Keratinocyte (primary cell): ENCODE measurements at regions not wholly inside any gene's neighbourhood (a gene's known extent, or its start where the extent isn't known, plus 50 kb on each side); places are given as distances from the start of the nearest gene placed in this dataset.

Experiments used
- DNase-seq: peaks from one replicate; pipeline ENCODE4 v3.0.0-alpha.2; 2011; ENCODE audit warnings: low read depth, missing footprints, low spot score
- FAIRE-seq: peaks from 2 replicates; lab custom pipeline; 2011; peaks lifted over from hg19 to GRCh38; lab: Jason Lieb, UNC
- H2AFZ ChIP-seq: 2 replicates; pipeline ENCODE4 v1.6.0; 2012; ENCODE audit warnings: low read length, control low read depth, inconsistent platforms; ENCODE audit not compliant: control insufficient read depth
- H3K27ac ChIP-seq: 2 replicates; pipeline ENCODE4 v1.5.1; 2011; ENCODE audit warnings: low read length; ENCODE audit not compliant: control insufficient read depth, insufficient read depth
- H3K27me3 ChIP-seq: 3 replicates; pipeline ENCODE4 v1.6.0; 2011; ENCODE audit warnings: low read length; ENCODE audit not compliant: control insufficient read depth, insufficient read depth; ENCODE audit errors: extremely low read depth
- H3K36me3 ChIP-seq, 2 experiments: 2 replicates in 1 of 2; 3 replicates in 1 of 2; pipeline ENCODE4 v1.5.1; 2011; ENCODE audit warnings: low read length in 2 of 2, mild to moderate bottlenecking in 1 of 2; ENCODE audit not compliant: control insufficient read depth in 2 of 2, insufficient read depth in 2 of 2; ENCODE audit errors: extremely low read depth in 1 of 2
- H3K4me1 ChIP-seq: 3 replicates; pipeline ENCODE4 v1.5.1; 2011; ENCODE audit warnings: low read length; ENCODE audit not compliant: control insufficient read depth, insufficient read depth; ENCODE audit errors: extremely low read depth
- H3K4me2 ChIP-seq: 3 replicates; pipeline ENCODE4 v1.6.0; 2011; ENCODE audit warnings: low read depth, low read length; ENCODE audit not compliant: control insufficient read depth, insufficient read depth; ENCODE audit errors: extremely low read depth
- H3K4me3 ChIP-seq, 3 experiments: fragments of 200-600 bp in 1 of 3; sonication (generic) in 1 of 3; 2 replicates in 2 of 3; 3 replicates in 1 of 3; pipeline ENCODE4 v1.5.1; 2011 to 2016; ENCODE audit warnings: low read length in 3 of 3, mild to moderate bottlenecking in 3 of 3, control low read depth in 2 of 3, inconsistent platforms in 1 of 3, low read depth in 1 of 3, mixed read lengths in 1 of 3, mixed run types in 1 of 3, moderate library complexity in 1 of 3; ENCODE audit not compliant: control insufficient read depth in 2 of 3, insufficient read depth in 2 of 3; ENCODE audit errors: extremely low read depth in 1 of 3
- H3K79me2 ChIP-seq: 2 replicates; pipeline ENCODE4 v1.6.0; 2012; ENCODE audit warnings: low read length; ENCODE audit not compliant: control insufficient read depth, insufficient read depth
- H3K9ac ChIP-seq: 3 replicates; pipeline ENCODE4 v1.6.0; 2011; ENCODE audit warnings: low read length; ENCODE audit not compliant: control insufficient read depth, insufficient read depth; ENCODE audit errors: extremely low read depth
- H3K9me1 ChIP-seq: 3 replicates; pipeline ENCODE4 v1.6.0; 2011; ENCODE audit warnings: low read length; ENCODE audit not compliant: control insufficient read depth, insufficient read depth; ENCODE audit errors: extremely low read depth
- H3K9me3 ChIP-seq: 2 replicates; pipeline ENCODE4 v1.5.1; 2012; ENCODE audit warnings: low read depth, low read length; ENCODE audit not compliant: control insufficient read depth
- H4K20me1 ChIP-seq: 3 replicates; pipeline ENCODE4 v1.6.0; 2011; ENCODE audit warnings: low read length; ENCODE audit not compliant: control insufficient read depth, insufficient read depth; ENCODE audit errors: extremely low read depth
- CTCF ChIP-seq, 3 experiments: IDR thresholded peaks in 1 of 3; conservative IDR thresholded peaks in 1 of 3; optimal IDR thresholded peaks in 1 of 3; 2 replicates in 2 of 3; 3 replicates in 1 of 3; pipeline versions ENCODE3 to v1.5.1; 2011; ENCODE audit warnings: low read length in 3 of 3, mild to moderate bottlenecking in 3 of 3, moderate library complexity in 2 of 3, control low read depth in 1 of 3, inconsistent platforms in 1 of 3; ENCODE audit not compliant: insufficient read depth in 2 of 3; ENCODE audit errors: extremely low read depth in 1 of 3
- EZH2 ChIP-seq: IDR thresholded peaks from one replicate; pipeline ENCODE4 v1.6.1; 2012; ENCODE audit warnings: inconsistent platforms, mild to moderate bottlenecking, low read length, moderate library complexity
- dilution Hi-C: fragments of 300-500 bp; cut with MboI; formaldehyde crosslinking; loops from one replicate; pipeline ENCODE4 v1.7.0; 2020; ENCODE audit warnings: low sequenced_read_pairs; ENCODE audit not compliant: extremely low pct_ligation_motif_present

GRCh38 chr2:123738643-123739042 lies 286.4 kb upstream of the CNTNAP5 start:
- Histone ChIP-seq H3K9me1 (no peaks in the 10 kb centered on the region), H4K20me1 (no peaks in the 10 kb centered on the region), H3K4me1 (no peaks in the 10 kb centered on the region), H3K9me3 (no peaks in the 10 kb centered on the region), H3K9ac (no peak overlapping the region), H3K27ac (no peak overlapping the region), H2AFZ (no peak overlapping the region), H3K79me2 (no peaks in the 10 kb centered on the region), H3K4me3 (no peak overlapping the region), H3K27me3 (no peaks in the 10 kb centered on the region), H3K4me2 (no peak overlapping the region), H3K36me3 (no peaks in the 10 kb centered on the region)
- dilution Hi-C loops, result no loop called here
- FAIRE-seq (no peak), DNase-seq (no peak)
- TF ChIP-seq CTCF (optimal IDR thresholded peaks at IDR 0.05 in 1 of 3, IDR thresholded peaks at IDR 0.05 in 1 of 3, conservative IDR thresholded peaks at IDR 0.05 in 1 of 3; ENCODE audit: extremely low read depth in 1 of 3, insufficient read depth in 2 of 3, low read length in 3 of 3) (no peak), EZH2 (no peak)

- H3K4me3 ChIP-seq, result no peak overlapping the region
- no peak overlapping the region for H3K9ac ChIP-seq
- no peaks in the 10 kb centered on the region for H3K36me3 ChIP-seq
- no peak overlapping the region for H2AFZ ChIP-seq
- no peaks in the 10 kb centered on the region for H3K9me3 ChIP-seq
- FAIRE-seq, result no peak
- H4K20me1 ChIP-seq, result no peaks in the 10 kb centered on the region
- no peak overlapping the region for H3K27ac ChIP-seq
- no peaks in the 10 kb centered on the region for H3K9me1 ChIP-seq
- no peaks in the 10 kb centered on the region for H3K27me3 ChIP-seq
- no peaks in the 10 kb centered on the region for H3K79me2 ChIP-seq
- TF ChIP-seq EZH2 (no peak), CTCF (optimal IDR thresholded peaks at IDR 0.05 in 1 of 3, IDR thresholded peaks at IDR 0.05 in 1 of 3, conservative IDR thresholded peaks at IDR 0.05 in 1 of 3; ENCODE audit: extremely low read depth in 1 of 3, insufficient read depth in 2 of 3, low read length in 3 of 3) (no peak)
- dilution Hi-C loops, result no loop called here
- no peaks in the 10 kb centered on the region for H3K4me1 ChIP-seq
- DNase-seq, result no peak
- H3K4me2 ChIP-seq, result no peak overlapping the region
Measured at GRCh38 chr2:123746006-123746405, 279.1 kb upstream of the CNTNAP5 start.
